Subcutaneous abdominal adipose tissue (tissue), 5 donors: ENCODE measurements at regions not wholly inside any gene's neighbourhood (a gene's known extent, or its start where the extent isn't known, plus 50 kb on each side); places are given as distances from the start of the nearest gene placed in this dataset.
"Not testable (repeated sequence)": the region's sequence is repeated elsewhere in the genome, so short reads cannot be mapped to it uniquely, and the experiment has no call there.

Source experiments
- H3K27ac ChIP-seq: one replicate; pipeline ENCODE4 v1.7.0; 2013; ENCODE audit warnings: low read depth, mild to moderate bottlenecking, inconsistent platforms, low read length, moderate library complexity
- H3K27me3 ChIP-seq, 5 donors: one replicate each; pipeline ENCODE4 v1.7.0; 2013; ENCODE audit warnings: low read length in 5 of 5, inconsistent platforms in 1 of 5; ENCODE audit not compliant: control insufficient read depth in 5 of 5, insufficient read depth in 4 of 5
- H3K36me3 ChIP-seq, 5 donors: one replicate each; pipeline ENCODE4 v1.7.0; 2013; ENCODE audit warnings: low read length in 5 of 5; ENCODE audit not compliant: control insufficient read depth in 5 of 5, insufficient read depth in 5 of 5
- H3K4me1 ChIP-seq, 5 donors: one replicate each; pipeline ENCODE4 v1.7.0; 2013; ENCODE audit warnings: low read length in 5 of 5, mild to moderate bottlenecking in 3 of 5, moderate library complexity in 1 of 5; ENCODE audit not compliant: control insufficient read depth in 5 of 5, insufficient read depth in 5 of 5
- H3K4me3 ChIP-seq, 5 donors: one replicate each; pipeline ENCODE4 v1.7.0; 2013; ENCODE audit warnings: low read length in 5 of 5, low read depth in 1 of 5
- H3K9ac ChIP-seq, 5 donors: one replicate each; pipeline ENCODE4 v1.7.0; 2013; ENCODE audit warnings: low read length in 5 of 5, mild to moderate bottlenecking in 4 of 5, moderate library complexity in 3 of 5
- H3K9me3 ChIP-seq, 5 donors: one replicate each; pipeline ENCODE4 v1.7.0; 2013; ENCODE audit warnings: low read length in 5 of 5; ENCODE audit not compliant: control insufficient read depth in 5 of 5
- donor health status: healthy.
- donor health status: healthy.
- donor health status: healthy.
- donor health status: healthy.
- donor health status: healthy.

- H3K36me3 ChIP-seq = no peaks in the 10 kb centered on the region
- H3K27ac ChIP-seq = no peak overlapping the region
- no peaks in the 10 kb centered on the region for H3K4me1 ChIP-seq
- no peaks in the 10 kb centered on the region for H3K9me3 ChIP-seq
- H3K4me3 ChIP-seq = no peak overlapping the region
- no peaks in the 10 kb centered on the region for H3K27me3 ChIP-seq
- no peak overlapping the region for H3K9ac ChIP-seq
Observed at GRCh38 chr9:32177396-32177795, 207.0 kb upstream of the ACO1 start.

- H3K4me3 ChIP-seq = no peak overlapping the region
- no peak overlapping the region for H3K9ac ChIP-seq
- no peaks in the 10 kb centered on the region for H3K36me3 ChIP-seq
- H3K4me1 ChIP-seq = no peaks in the 10 kb centered on the region
- H3K27me3 ChIP-seq = no peaks in the 10 kb centered on the region
- H3K9me3 ChIP-seq = no peaks in the 10 kb centered on the region
- H3K27ac ChIP-seq = no peak overlapping the region
Observed at GRCh38 chr9:32180597-32180996, 203.8 kb upstream of the ACO1 start.

- H3K27ac ChIP-seq = no peak overlapping the region
- no peak overlapping the region for H3K4me3 ChIP-seq
- no peaks in the 10 kb centered on the region for H3K9me3 ChIP-seq
- H3K4me1 ChIP-seq = no peaks in the 10 kb centered on the region
- H3K36me3 ChIP-seq = no peaks in the 10 kb centered on the region
- no peak overlapping the region for H3K9ac ChIP-seq
- no peaks in the 10 kb centered on the region for H3K27me3 ChIP-seq
Observed at GRCh38 chr9:32200241-32200640, 184.2 kb upstream of the ACO1 start.

- no peaks in the 10 kb centered on the region for H3K9me3 ChIP-seq
- no peaks in the 10 kb centered on the region for H3K36me3 ChIP-seq
- H3K27me3 ChIP-seq = no peaks in the 10 kb centered on the region
- H3K4me3 ChIP-seq = no peak overlapping the region
- no peak overlapping the region for H3K27ac ChIP-seq
- no peaks in the 10 kb centered on the region for H3K4me1 ChIP-seq
- H3K9ac ChIP-seq = no peak overlapping the region
Observed at GRCh38 chr9:32200896-32201295, 183.5 kb upstream of the ACO1 start.

GRCh38 chr9:32209164-32209563, 175.3 kb upstream of the ACO1 start:
- H3K9ac ChIP-seq, H3K27ac ChIP-seq, H3K4me3 ChIP-seq, H3K27me3 ChIP-seq, H3K9me3 ChIP-seq, H3K36me3 ChIP-seq, H3K4me1 ChIP-seq: not testable (repeated sequence)

- no peak overlapping the region for H3K4me3 ChIP-seq
- no peaks in the 10 kb centered on the region for H3K36me3 ChIP-seq
- no peak overlapping the region for H3K27ac ChIP-seq
- no peaks in the 10 kb centered on the region for H3K4me1 ChIP-seq
- no peaks in the 10 kb centered on the region for H3K27me3 ChIP-seq
- H3K9me3 ChIP-seq = no peaks in the 10 kb centered on the region
- no peak overlapping the region for H3K9ac ChIP-seq
Observed at GRCh38 chr9:32218100-32218767, 166.2 kb upstream of the ACO1 start.

GRCh38 chr9:32220750-32221149, 163.7 kb upstream of the ACO1 start:
- Histone ChIP-seq H3K9ac (no peak overlapping the region), H3K27me3 (no peaks in the 10 kb centered on the region), H3K4me3 (no peak overlapping the region), H3K9me3 (no peaks in the 10 kb centered on the region), H3K36me3 (no peaks in the 10 kb centered on the region), H3K27ac (no peak overlapping the region), H3K4me1 (no peaks in the 10 kb centered on the region)

GRCh38 chr9:32234451-32234850, 150.0 kb upstream of the ACO1 start:
- Histone ChIP-seq H3K9me3 (no peaks in the 10 kb centered on the region), H3K36me3 (no peaks in the 10 kb centered on the region), H3K9ac (no peak overlapping the region), H3K27me3 (no peaks in the 10 kb centered on the region), H3K27ac (no peak overlapping the region), H3K4me3 (no peak overlapping the region), H3K4me1 (no peaks in the 10 kb centered on the region)

GRCh38 chr9:32247168-32247567, 137.3 kb upstream of the ACO1 start:
- H3K27ac ChIP-seq = no peak overlapping the region

GRCh38 chr9:32248189-32248712, 136.2 kb upstream of the ACO1 start:
- no peak overlapping the region for H3K9ac ChIP-seq

More at GRCh38 chr9:32247168-32247567, 137.3 kb upstream of the ACO1 start:
- Histone ChIP-seq H3K36me3 (no peaks in the 10 kb centered on the region), H3K9ac (no peak overlapping the region), H3K4me1 (no peaks in the 10 kb centered on the region), H3K27me3 (no peaks in the 10 kb centered on the region), H3K4me3 (no peak overlapping the region), H3K9me3 (no peaks in the 10 kb centered on the region)

More at GRCh38 chr9:32248189-32248712, 136.2 kb upstream of the ACO1 start:
- Histone ChIP-seq H3K27me3 (no peaks in the 10 kb centered on the region), H3K27ac (no peak overlapping the region), H3K4me1 (no peaks in the 10 kb centered on the region), H3K4me3 (no peak overlapping the region), H3K36me3 (no peaks in the 10 kb centered on the region), H3K9me3 (no peaks in the 10 kb centered on the region)
